ENCODE measurements at regions not wholly inside any gene's neighbourhood (a gene's known extent, or its start where the extent isn't known, plus 50 kb on each side); places are given as distances from the start of the nearest gene placed in this dataset.

DNA sequence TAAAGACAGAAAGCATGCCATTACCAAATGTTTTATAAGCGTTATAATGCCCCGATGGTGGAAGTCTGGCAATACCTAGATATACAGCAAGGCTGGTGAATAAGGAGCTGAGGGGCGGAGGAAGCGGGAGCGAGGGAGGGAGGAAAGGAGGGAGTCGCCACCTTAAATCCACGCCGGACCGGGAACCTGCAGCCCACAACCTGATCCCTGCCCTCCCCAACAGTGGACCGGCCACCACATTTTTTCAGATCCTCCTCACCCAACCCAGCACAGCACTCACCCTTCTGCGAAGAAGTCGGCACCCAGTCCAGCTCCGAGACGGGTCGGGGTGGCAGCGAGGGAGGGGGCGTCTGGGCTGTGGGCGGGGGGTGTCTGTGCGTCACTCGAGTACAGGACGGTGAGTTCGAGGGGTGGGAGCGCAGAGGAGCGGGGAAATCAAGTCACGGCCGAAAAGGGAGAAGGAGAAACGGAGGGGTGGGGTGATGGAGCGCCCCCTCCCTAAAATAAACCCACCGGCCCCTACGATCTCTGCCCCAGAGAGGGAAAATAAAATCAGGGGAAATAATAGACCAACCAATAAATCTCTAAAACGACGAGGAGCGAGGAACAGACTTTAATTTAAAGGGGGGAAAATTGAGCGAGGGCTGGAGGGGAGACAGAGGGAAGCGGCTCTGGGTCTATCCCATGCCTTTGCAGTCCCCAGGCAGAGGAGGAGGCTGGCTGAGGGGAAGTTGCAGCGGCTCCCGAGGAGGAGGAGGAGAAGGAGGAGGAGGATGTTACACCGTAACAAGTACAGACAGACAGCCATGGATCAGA lies 96.5 kb upstream of the SERTAD2 start:
- TF ChIP-seq ZNF362 (tag by site-specific recombination; IDR thresholded peaks at IDR 0.05), result no peak
- TF ChIP-seq, protein P1, sequence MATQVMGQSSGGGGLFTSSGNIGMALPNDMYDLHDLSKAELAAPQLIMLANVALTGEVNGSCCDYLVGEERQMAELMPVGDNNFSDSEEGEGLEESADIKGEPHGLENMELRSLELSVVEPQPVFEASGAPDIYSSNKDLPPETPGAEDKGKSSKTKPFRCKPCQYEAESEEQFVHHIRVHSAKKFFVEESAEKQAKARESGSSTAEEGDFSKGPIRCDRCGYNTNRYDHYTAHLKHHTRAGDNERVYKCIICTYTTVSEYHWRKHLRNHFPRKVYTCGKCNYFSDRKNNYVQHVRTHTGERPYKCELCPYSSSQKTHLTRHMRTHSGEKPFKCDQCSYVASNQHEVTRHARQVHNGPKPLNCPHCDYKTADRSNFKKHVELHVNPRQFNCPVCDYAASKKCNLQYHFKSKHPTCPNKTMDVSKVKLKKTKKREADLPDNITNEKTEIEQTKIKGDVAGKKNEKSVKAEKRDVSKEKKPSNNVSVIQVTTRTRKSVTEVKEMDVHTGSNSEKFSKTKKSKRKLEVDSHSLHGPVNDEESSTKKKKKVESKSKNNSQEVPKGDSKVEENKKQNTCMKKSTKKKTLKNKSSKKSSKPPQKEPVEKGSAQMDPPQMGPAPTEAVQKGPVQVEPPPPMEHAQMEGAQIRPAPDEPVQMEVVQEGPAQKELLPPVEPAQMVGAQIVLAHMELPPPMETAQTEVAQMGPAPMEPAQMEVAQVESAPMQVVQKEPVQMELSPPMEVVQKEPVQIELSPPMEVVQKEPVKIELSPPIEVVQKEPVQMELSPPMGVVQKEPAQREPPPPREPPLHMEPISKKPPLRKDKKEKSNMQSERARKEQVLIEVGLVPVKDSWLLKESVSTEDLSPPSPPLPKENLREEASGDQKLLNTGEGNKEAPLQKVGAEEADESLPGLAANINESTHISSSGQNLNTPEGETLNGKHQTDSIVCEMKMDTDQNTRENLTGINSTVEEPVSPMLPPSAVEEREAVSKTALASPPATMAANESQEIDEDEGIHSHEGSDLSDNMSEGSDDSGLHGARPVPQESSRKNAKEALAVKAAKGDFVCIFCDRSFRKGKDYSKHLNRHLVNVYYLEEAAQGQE (tag by site-specific recombination; IDR thresholded peaks at IDR 0.05), result no peak
- no peak for TF ChIP-seq ZNF23 (tag by site-specific recombination; IDR thresholded peaks at IDR 0.05; ENCODE audit: borderline replicate concordance)
- TF ChIP-seq ZNF561 (tag by site-specific recombination; IDR thresholded peaks at IDR 0.05; ENCODE audit: borderline replicate concordance), result 0 out of 2 replicates have a peak, but pooled peaks have one; percentile 65
- TF ChIP-seq, protein P2, sequence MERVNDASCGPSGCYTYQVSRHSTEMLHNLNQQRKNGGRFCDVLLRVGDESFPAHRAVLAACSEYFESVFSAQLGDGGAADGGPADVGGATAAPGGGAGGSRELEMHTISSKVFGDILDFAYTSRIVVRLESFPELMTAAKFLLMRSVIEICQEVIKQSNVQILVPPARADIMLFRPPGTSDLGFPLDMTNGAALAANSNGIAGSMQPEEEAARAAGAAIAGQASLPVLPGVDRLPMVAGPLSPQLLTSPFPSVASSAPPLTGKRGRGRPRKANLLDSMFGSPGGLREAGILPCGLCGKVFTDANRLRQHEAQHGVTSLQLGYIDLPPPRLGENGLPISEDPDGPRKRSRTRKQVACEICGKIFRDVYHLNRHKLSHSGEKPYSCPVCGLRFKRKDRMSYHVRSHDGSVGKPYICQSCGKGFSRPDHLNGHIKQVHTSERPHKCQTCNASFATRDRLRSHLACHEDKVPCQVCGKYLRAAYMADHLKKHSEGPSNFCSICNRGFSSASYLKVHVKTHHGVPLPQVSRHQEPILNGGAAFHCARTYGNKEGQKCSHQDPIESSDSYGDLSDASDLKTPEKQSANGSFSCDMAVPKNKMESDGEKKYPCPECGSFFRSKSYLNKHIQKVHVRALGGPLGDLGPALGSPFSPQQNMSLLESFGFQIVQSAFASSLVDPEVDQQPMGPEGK (tag by site-specific recombination; IDR thresholded peaks at IDR 0.05), result peak; percentile 90
- peak; percentile 91 for TF ChIP-seq CTCF (tag by site-specific recombination; IDR thresholded peaks at IDR 0.05)
- TF ChIP-seq ZNF18 (tag by site-specific recombination; IDR thresholded peaks at IDR 0.05), result no peak
- TF ChIP-seq ZNF549 (tag by site-specific recombination; IDR thresholded peaks at IDR 0.05), result no peak
- no peak for TF ChIP-seq AEBP2 (tag by site-specific recombination; IDR thresholded peaks at IDR 0.05; ENCODE audit: borderline replicate concordance)
- no peak for TF ChIP-seq ZNF416 (tag by site-specific recombination; IDR thresholded peaks at IDR 0.05)
- TF ChIP-seq ZNF24 (tag by site-specific recombination; IDR thresholded peaks at IDR 0.05), result no peak
- no peak for TF ChIP-seq ZNF521 (tag by site-specific recombination; IDR thresholded peaks at IDR 0.05)

All from HEK293 (cell line).